ENCODE measurements at regions not wholly inside any gene's neighbourhood (a gene's known extent, or its start where the extent isn't known, plus 50 kb on each side); places are given as distances from the start of the nearest gene placed in this dataset.

- H3K4me1 Mint-ChIP-seq: no peaks in the 10 kb centered on the region
Measured at GRCh38 chr2:14563324-14563723, 69.2 kb upstream of the LRATD1 start.

GRCh38 chr2:14565666-14566065 is 66.9 kb upstream of the LRATD1 start:
- Mint-ChIP-seq H3K9me3 (peaks cover 8% of the 10 kb centered on the region), H3K27me3 (no peaks in the 10 kb centered on the region), H3K27ac (ENCODE audit: low read depth) (no peak overlapping the region), H3K4me1 (no peaks in the 10 kb centered on the region), H3K4me3 (no peak overlapping the region), H3K36me3 (ENCODE audit: insufficient read depth) (no peaks in the 10 kb centered on the region)
- no peak for DNase-seq (ENCODE audit: low spot score in 2 of 2)
- ATAC-seq (replicated peaks; ENCODE audit: extremely low read depth, poor library complexity, severe bottlenecking): no peak

More at GRCh38 chr2:14563324-14563723, 69.2 kb upstream of the LRATD1 start:
- Mint-ChIP-seq H3K4me3 (no peak overlapping the region), H3K27me3 (no peaks in the 10 kb centered on the region), H3K27ac (ENCODE audit: low read depth) (no peak overlapping the region), H3K36me3 (ENCODE audit: insufficient read depth) (no peaks in the 10 kb centered on the region), H3K9me3 (peaks cover 8% of the 10 kb centered on the region)
- DNase-seq (ENCODE audit: low spot score in 2 of 2) (no peak), ATAC-seq (replicated peaks; ENCODE audit: extremely low read depth, poor library complexity, severe bottlenecking) (no peak)

GRCh38 chr2:14567561-14567960 is 65.0 kb upstream of the LRATD1 start:
- H3K27ac Mint-ChIP-seq (ENCODE audit: low read depth): no peak overlapping the region
- no peaks in the 10 kb centered on the region for H3K36me3 Mint-ChIP-seq (ENCODE audit: insufficient read depth)
- H3K27me3 Mint-ChIP-seq: no peaks in the 10 kb centered on the region

GRCh38 chr2:14569294-14569693 is 63.2 kb upstream of the LRATD1 start:
- peaks cover 8% of the 10 kb centered on the region for H3K9me3 Mint-ChIP-seq
- H3K27ac Mint-ChIP-seq (ENCODE audit: low read depth): no peak overlapping the region
- H3K36me3 Mint-ChIP-seq (ENCODE audit: insufficient read depth): no peaks in the 10 kb centered on the region
- ATAC-seq (replicated peaks; ENCODE audit: extremely low read depth, poor library complexity, severe bottlenecking) (no peak), DNase-seq (ENCODE audit: low spot score in 2 of 2) (no peak)
- no peak overlapping the region for H3K4me3 Mint-ChIP-seq
- H3K27me3 Mint-ChIP-seq: no peaks in the 10 kb centered on the region
- no peaks in the 10 kb centered on the region for H3K4me1 Mint-ChIP-seq

More at GRCh38 chr2:14567561-14567960, 65.0 kb upstream of the LRATD1 start:
- Mint-ChIP-seq H3K4me1 (no peaks in the 10 kb centered on the region), H3K9me3 (peaks cover 8% of the 10 kb centered on the region), H3K4me3 (no peak overlapping the region)
- ATAC-seq (replicated peaks; ENCODE audit: extremely low read depth, poor library complexity, severe bottlenecking): no peak
- no peak for DNase-seq (ENCODE audit: low spot score in 2 of 2)

GRCh38 chr2:14572633-14573032 is 59.9 kb upstream of the LRATD1 start:
- Mint-ChIP-seq H3K9me3 (peaks cover 2% of the 10 kb centered on the region), H3K36me3 (ENCODE audit: insufficient read depth) (no peaks in the 10 kb centered on the region), H3K4me3 (no peak overlapping the region), H3K27me3 (no peaks in the 10 kb centered on the region), H3K4me1 (no peaks in the 10 kb centered on the region), H3K27ac (ENCODE audit: low read depth) (no peak overlapping the region)
- no peak for ATAC-seq (replicated peaks; ENCODE audit: extremely low read depth, poor library complexity, severe bottlenecking)
- no peak for DNase-seq (ENCODE audit: low spot score in 2 of 2)

- H3K4me3 Mint-ChIP-seq: no peak overlapping the region
- no peak for DNase-seq (ENCODE audit: low spot score in 2 of 2)
- H3K9me3 Mint-ChIP-seq: no peaks in the 10 kb centered on the region
- no peaks in the 10 kb centered on the region for H3K4me1 Mint-ChIP-seq
- no peak overlapping the region for H3K27ac Mint-ChIP-seq (ENCODE audit: low read depth)
- H3K36me3 Mint-ChIP-seq (ENCODE audit: insufficient read depth): no peaks in the 10 kb centered on the region
- no peak for ATAC-seq (replicated peaks; ENCODE audit: extremely low read depth, poor library complexity, severe bottlenecking)
- no peaks in the 10 kb centered on the region for H3K27me3 Mint-ChIP-seq
Measured at GRCh38 chr2:14577843-14578242, 54.7 kb upstream of the LRATD1 start.

Measured in central memory CD8-positive, alpha-beta T cell (primary cell).